Breast epithelium (tissue), 4 donors: ENCODE measurements at regions not wholly inside any gene's neighbourhood (a gene's known extent, or its start where the extent isn't known, plus 50 kb on each side); places are given as distances from the start of the nearest gene placed in this dataset.
A peak's percentile ranks its signal among the peaks of the same experiment; 100 is the strongest.
"Not testable (repeated sequence)": the region's sequence is repeated elsewhere in the genome, so short reads cannot be mapped to it uniquely, and the experiment has no call there.

Experiments used
- DNase-seq, 2 donors: peaks; one replicate each; pipeline ENCODE4 v3.0.0-alpha.2; 2019; ENCODE audit warnings: low spot score in 2 of 2
- H3K27ac ChIP-seq, 2 donors: fragments of 200-600 bp; sonication (generic) in 1 of 2; one replicate each; pipeline ENCODE4 v1.5.1; 2016 to 2019; ENCODE audit warnings: mild to moderate bottlenecking in 1 of 2
- H3K27me3 ChIP-seq, 2 donors: fragments of 200-600 bp; sonication (generic) in 1 of 2; one replicate each; pipeline versions ENCODE4 v1.5.1 to v1.6.0; 2017 to 2019; ENCODE audit warnings: control low read depth in 1 of 2, mild to moderate bottlenecking in 1 of 2
- H3K36me3 ChIP-seq: fragments of 200-600 bp; one replicate; pipeline ENCODE4 v1.5.1; 2019
- H3K4me1 ChIP-seq, 2 donors: fragments of 200-600 bp; sonication (generic); one replicate each; pipeline ENCODE4 v1.5.1; 2016 to 2019; ENCODE audit warnings: control low read depth in 1 of 2
- H3K4me3 ChIP-seq, 3 donors: fragments of 200-600 bp; sonication (generic); 1 replicate in 2 of 3; 2 replicates in 1 of 3; pipeline ENCODE4 v1.5.1; 2016 to 2019; ENCODE audit warnings: mild to moderate bottlenecking in 3 of 3, moderate library complexity in 2 of 3
- H3K9me3 ChIP-seq, 2 donors: fragments of 200-600 bp; sonication (generic) in 1 of 2; one replicate each; pipeline ENCODE4 v1.5.1; 2016 to 2019; ENCODE audit warnings: control low read depth in 1 of 2
- intact Hi-C: fragments of 100-400 bp; cut with DNase I; formaldehyde crosslinking; loops from one replicate; pipeline ENCODE4 v1.15.1; 2023; ENCODE audit warnings: low total_unique reads
- TF ChIP-seq, protein P1 (sequence below), 3 donors: fragments of 450-650 bp; IDR thresholded peaks; one replicate each; pipeline ENCODE4 v1.5.1; 2016 to 2017; ENCODE audit warnings: antibody characterized with exemption in 3 of 3, mild to moderate bottlenecking in 3 of 3, moderate library complexity in 3 of 3

- H3K4me3 ChIP-seq, H3K36me3 ChIP-seq, H3K27ac ChIP-seq, intact Hi-C loops, H3K9me3 ChIP-seq, H3K4me1 ChIP-seq, DNase-seq, H3K27me3 ChIP-seq: not testable (repeated sequence)
Observed at GRCh38 chr12:8355531-8355930, 100.2 kb upstream of the CLEC6A start.

GRCh38 chr12:8373744-8374143, 82.0 kb upstream of the CLEC6A start:
- intact Hi-C loops, H3K4me1 ChIP-seq, H3K27ac ChIP-seq, H3K27me3 ChIP-seq, H3K4me3 ChIP-seq, H3K9me3 ChIP-seq, DNase-seq, H3K36me3 ChIP-seq: not testable (repeated sequence)

DNA sequence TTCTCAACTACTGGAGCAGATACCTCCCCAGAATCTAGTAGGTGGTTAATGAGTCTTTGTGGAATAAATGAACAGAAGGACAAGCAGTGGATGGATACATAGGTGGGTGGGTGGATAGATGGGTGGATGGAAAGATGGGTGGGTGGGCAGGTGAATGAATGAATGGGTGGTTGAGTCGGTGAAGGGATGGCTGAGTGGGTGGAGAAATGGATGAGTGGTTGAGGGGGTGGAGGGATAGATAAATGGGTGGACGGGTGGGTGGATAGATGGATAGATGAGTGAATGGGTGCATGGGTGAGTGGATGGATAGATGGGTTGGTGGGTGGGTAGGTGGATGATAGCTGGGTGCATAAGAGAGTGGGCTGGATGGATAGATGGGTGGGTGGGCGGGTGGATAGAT, 80.6 kb upstream of the CLEC6A start:
- not testable (repeated sequence) for H3K4me3 ChIP-seq

GRCh38 chr12:8377756-8378155, 78.0 kb upstream of the CLEC6A start:
- DNase-seq = not testable (repeated sequence)

More for the DNA sequence above, 80.6 kb upstream of the CLEC6A start:
- DNase-seq, H3K4me1 ChIP-seq, H3K27me3 ChIP-seq, H3K36me3 ChIP-seq, intact Hi-C loops, H3K27ac ChIP-seq, H3K9me3 ChIP-seq: not testable (repeated sequence)

GRCh38 chr12:8382556-8382955, 73.2 kb upstream of the CLEC6A start:
- not testable (repeated sequence) for H3K36me3 ChIP-seq

More at GRCh38 chr12:8377756-8378155, 78.0 kb upstream of the CLEC6A start:
- intact Hi-C loops, H3K36me3 ChIP-seq, H3K4me3 ChIP-seq, H3K4me1 ChIP-seq, H3K9me3 ChIP-seq, H3K27ac ChIP-seq, H3K27me3 ChIP-seq: not testable (repeated sequence)

GRCh38 chr12:8384686-8385085, 71.1 kb upstream of the CLEC6A start:
- H3K9me3 ChIP-seq, H3K36me3 ChIP-seq, intact Hi-C loops, DNase-seq, H3K4me1 ChIP-seq, H3K27me3 ChIP-seq, H3K4me3 ChIP-seq, H3K27ac ChIP-seq: not testable (repeated sequence)

More at GRCh38 chr12:8382556-8382955, 73.2 kb upstream of the CLEC6A start:
- H3K9me3 ChIP-seq, H3K27ac ChIP-seq, H3K27me3 ChIP-seq, H3K4me1 ChIP-seq, H3K4me3 ChIP-seq, intact Hi-C loops, DNase-seq: not testable (repeated sequence)

DNA sequence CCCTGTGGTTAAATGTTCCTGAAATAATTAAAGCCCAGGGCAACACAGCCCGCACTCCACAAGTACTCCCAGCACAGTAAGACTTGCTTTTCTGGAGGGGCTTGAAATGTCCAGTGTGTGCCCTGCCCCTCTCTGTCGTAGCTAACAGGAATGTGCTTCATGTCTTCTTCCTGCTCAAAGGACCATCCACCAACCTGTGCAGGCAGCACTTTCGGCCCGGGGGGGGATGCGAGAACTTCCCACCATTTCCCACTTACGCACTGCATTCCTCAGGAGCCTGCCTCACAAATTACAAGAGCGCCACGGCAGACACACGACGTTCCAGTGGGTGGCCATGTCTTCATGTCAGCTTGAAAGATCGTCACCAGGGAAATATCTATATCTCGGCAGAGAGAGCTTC, 70.3 kb upstream of the CLEC6A start:
- H3K27ac ChIP-seq, H3K36me3 ChIP-seq, H3K27me3 ChIP-seq, H3K4me3 ChIP-seq, intact Hi-C loops, H3K9me3 ChIP-seq, H3K4me1 ChIP-seq, DNase-seq: not testable (repeated sequence)

DNA sequence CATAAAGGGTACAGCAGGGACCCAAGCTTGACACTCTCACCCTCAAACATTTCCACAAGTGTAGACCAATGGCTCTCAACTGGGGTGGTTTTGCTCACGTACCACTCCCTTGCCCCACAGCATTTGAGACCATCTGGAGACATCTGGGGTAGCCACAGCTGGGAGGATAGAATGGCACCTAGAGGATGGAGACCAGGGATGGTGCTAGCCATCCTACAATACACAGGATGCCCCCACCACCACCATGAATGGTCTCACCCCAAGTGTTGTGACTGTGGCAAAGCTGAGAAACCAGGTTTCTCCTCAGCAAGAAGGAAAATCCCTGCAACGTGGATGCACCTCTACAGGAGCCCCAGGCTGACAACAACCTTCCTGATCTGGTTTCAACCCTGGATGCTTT, 69.1 kb upstream of the CLEC6A start:
- H3K9me3 ChIP-seq, H3K4me1 ChIP-seq, intact Hi-C loops, H3K27me3 ChIP-seq, DNase-seq, H3K27ac ChIP-seq, H3K4me3 ChIP-seq, H3K36me3 ChIP-seq: not testable (repeated sequence)

DNA sequence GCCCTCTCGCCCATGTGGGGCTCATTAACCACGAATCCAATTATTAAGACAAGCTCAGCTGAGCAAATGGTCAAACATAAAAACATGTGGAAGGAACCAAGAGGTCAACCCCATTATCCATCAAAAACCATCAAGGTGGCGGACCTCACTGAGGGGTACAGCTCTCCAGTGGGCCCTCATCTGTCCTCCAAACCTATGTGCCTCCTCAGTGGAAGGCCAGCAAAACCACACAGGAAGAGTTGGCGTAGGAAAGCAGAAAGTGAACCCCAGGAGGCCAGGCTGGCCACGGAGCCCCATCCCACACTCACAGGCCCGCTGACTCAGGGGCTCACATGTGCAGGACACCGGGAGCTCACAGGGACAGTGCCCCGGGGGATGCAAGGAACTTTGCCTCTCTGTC, 66.5 kb upstream of the CLEC6A start:
- intact Hi-C loops, H3K27ac ChIP-seq, H3K36me3 ChIP-seq, H3K4me3 ChIP-seq, DNase-seq, H3K9me3 ChIP-seq, H3K4me1 ChIP-seq, H3K27me3 ChIP-seq: not testable (repeated sequence)

DNA sequence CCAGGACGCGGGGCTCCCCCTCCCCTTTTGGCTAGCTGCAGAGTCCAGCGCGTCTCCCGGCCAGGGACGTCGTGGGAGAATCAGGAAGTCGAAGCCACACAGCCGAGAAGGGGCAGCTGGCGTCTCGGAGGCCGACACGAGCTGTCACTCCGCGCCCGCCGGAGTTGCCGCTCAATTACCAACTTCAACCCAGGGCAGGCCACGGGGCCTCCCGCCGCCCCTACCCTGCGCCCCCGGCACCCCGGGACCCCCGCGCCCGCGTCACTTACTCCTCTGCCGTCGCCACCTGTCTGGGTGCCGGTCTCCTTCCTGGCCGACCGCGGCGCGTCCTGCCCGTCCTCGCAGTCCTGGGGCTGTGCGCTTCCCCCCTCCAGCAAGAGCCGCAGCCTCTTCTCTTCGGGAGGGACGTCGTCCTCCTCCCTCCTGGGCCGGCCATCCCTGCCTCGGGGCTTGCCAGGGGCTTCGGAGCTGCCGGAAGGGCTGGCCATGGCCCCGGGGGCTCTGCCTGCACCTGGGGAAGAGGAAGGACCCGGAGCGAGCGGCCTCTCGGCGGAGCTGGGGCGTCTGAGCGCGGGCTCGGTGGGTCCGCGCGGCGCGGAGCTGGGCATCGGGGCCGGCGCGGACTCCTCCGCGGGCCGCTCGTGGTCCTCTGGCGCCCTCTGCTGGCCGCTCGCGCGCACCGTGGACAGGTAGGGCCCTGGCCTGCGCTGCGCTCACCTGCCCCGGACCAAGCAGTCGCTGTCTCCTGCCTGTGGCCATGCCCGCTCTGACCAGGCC, 65.6 kb upstream of the CLEC6A start:
- H3K4me1 ChIP-seq, H3K27me3 ChIP-seq, intact Hi-C loops, H3K9me3 ChIP-seq, H3K36me3 ChIP-seq: not testable (repeated sequence)
- DNase-seq = peak; percentile 26 to 65
- Histone ChIP-seq H3K4me3 (peak overlapping the region; percentile 36 to 72 (median 56)), H3K27ac (peak overlapping the region in 1 of 2 donors; percentile 43)
- TF ChIP-seq, protein P1, sequence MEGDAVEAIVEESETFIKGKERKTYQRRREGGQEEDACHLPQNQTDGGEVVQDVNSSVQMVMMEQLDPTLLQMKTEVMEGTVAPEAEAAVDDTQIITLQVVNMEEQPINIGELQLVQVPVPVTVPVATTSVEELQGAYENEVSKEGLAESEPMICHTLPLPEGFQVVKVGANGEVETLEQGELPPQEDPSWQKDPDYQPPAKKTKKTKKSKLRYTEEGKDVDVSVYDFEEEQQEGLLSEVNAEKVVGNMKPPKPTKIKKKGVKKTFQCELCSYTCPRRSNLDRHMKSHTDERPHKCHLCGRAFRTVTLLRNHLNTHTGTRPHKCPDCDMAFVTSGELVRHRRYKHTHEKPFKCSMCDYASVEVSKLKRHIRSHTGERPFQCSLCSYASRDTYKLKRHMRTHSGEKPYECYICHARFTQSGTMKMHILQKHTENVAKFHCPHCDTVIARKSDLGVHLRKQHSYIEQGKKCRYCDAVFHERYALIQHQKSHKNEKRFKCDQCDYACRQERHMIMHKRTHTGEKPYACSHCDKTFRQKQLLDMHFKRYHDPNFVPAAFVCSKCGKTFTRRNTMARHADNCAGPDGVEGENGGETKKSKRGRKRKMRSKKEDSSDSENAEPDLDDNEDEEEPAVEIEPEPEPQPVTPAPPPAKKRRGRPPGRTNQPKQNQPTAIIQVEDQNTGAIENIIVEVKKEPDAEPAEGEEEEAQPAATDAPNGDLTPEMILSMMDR (IDR thresholded peaks at IDR 0.05) = peak in 1 of 3 donors; percentile 42

DNA sequence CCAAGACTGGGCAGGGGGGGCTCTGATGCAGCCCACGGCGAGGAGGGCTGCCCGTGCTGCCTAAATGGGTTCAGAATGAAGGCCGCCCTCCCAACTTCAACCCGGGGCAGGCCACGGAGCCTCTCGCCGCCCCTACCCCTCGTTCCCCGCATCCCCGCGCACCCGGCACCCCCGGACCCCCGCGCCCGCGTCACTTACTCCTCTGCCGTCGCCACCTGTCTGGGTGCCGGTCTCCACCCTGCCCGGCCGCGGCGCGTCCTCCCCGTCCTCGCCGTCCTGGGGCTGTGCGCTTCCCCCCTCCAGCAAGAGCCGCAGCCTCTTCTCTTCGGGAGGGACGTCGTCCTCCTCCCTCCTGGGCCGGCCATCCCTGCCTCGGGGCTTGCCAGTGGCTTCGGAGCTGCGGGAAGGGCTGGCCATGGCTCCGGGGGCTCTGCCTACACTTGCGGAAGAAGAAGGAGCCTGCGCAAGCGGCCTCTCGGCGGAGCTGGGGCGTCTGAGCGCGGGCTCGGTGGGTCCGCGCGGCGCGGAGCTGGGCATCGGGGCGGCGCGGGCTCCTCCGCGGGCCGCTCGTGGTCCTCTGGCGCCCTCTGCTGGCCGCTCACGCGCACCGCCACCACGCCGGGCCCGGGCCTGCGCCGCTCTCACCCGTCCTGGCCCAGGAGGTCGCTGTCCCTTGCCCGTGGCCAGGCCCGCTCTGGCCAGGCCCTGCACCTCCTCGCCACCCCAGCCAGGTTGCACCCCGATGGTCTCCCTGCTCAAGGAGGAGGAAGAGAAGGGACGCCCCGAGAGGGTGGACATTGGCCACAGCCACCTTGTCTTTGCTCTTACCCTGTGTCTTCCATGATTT, 59.3 kb upstream of the CLEC6A start:
- H3K4me1 ChIP-seq, intact Hi-C loops, H3K27ac ChIP-seq, H3K27me3 ChIP-seq, H3K36me3 ChIP-seq, H3K9me3 ChIP-seq, DNase-seq: not testable (repeated sequence)
- peak overlapping the region; percentile 20 to 63 (median 43) for H3K4me3 ChIP-seq

GRCh38 chr12:8397378-8397777, 58.4 kb upstream of the CLEC6A start:
- H3K4me1 ChIP-seq, intact Hi-C loops, H3K9me3 ChIP-seq, H3K27me3 ChIP-seq, H3K27ac ChIP-seq, H3K4me3 ChIP-seq, H3K36me3 ChIP-seq, DNase-seq: not testable (repeated sequence)
